ENCODE measurements at regions not wholly inside any gene's neighbourhood (a gene's known extent, or its start where the extent isn't known, plus 50 kb on each side); places are given as distances from the start of the nearest gene placed in this dataset.
"Not testable (repeated sequence)": the region's sequence is repeated elsewhere in the genome, so short reads cannot be mapped to it uniquely, and the experiment has no call there.

DNA sequence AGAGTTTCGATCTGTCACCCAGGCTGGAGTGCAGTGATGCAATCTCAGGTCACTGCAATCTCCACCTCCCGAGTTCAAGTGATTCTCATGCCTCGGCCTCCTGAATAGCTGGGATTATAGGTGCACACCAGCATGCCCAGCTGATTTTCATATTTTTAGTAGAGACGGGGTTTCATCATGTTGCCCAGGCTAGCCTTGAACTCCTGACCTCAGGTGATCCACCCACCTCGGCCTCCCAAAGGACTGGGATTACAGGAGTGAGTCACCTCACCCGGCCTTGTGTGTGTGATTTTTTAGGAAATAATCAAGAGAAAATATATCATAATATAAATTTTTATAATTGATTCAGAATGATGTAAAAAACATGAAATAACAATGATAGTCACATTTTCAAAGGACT is 1231.4 kb downstream of the GALC start:
- no peak overlapping the region for H3K27ac ChIP-seq
- TF ChIP-seq, protein P1, sequence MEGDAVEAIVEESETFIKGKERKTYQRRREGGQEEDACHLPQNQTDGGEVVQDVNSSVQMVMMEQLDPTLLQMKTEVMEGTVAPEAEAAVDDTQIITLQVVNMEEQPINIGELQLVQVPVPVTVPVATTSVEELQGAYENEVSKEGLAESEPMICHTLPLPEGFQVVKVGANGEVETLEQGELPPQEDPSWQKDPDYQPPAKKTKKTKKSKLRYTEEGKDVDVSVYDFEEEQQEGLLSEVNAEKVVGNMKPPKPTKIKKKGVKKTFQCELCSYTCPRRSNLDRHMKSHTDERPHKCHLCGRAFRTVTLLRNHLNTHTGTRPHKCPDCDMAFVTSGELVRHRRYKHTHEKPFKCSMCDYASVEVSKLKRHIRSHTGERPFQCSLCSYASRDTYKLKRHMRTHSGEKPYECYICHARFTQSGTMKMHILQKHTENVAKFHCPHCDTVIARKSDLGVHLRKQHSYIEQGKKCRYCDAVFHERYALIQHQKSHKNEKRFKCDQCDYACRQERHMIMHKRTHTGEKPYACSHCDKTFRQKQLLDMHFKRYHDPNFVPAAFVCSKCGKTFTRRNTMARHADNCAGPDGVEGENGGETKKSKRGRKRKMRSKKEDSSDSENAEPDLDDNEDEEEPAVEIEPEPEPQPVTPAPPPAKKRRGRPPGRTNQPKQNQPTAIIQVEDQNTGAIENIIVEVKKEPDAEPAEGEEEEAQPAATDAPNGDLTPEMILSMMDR (conservative IDR thresholded peaks at IDR 0.05), result no peak
- TF ChIP-seq ZFX (IDR thresholded peaks at IDR 0.05), result no peak

DNA sequence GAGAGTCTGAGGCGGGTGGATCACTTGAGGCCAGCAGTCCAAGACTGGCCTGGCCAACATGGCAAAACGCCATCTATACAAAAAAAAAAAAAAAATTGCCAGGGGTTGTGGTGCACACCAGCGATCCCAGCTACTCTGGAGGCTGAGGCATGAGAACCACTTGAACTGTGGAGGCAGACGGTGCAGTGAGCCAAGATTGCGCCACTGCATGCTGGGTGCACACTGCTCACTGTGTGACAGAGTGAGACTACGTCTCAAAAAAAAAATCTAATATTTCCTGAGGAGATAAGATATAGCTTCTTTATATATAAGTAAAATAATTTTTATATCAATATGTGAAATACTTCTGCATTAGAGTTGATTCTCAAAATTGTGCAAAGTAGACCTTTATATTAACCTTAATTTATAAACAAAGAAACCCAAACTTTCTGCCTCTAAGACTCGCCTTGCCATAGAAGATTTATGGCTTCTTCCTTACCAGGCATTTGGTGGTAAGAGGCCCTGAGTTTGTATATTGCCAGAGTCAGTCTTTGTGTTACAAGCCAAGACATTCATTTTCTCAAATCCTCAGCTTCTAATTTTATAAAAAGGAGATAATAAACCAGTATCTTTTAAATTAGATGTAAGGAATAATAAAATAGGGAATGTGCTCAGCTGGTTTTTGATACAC is 1226.7 kb downstream of the FLRT2 start:
- H3K27ac ChIP-seq, result no peak overlapping the region
- no peak for TF ChIP-seq ZFX (IDR thresholded peaks at IDR 0.05)
- TF ChIP-seq, protein P1 (conservative IDR thresholded peaks at IDR 0.05), result no peak

DNA sequence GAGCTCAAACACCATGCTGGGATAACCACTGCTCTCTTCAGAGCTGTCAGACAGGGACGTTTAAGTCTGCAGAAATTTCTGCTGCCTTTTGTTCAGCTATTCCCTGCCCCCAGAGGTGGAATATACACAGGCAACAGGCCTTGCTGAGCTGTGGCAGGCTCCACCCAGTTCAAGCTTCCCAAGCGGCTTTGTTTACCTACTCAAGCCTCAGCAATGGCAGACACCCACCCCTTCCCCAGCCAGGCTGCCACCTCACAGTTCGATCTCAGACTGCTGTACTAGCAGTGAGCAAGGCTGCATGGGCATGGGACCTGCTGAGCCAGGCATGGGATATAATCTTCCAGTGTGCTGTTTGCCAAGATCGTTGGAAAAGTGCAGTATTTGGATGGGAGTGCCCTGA is 1220.5 kb downstream of the FLRT2 start:
- not testable (repeated sequence) for H3K27ac ChIP-seq

DNA sequence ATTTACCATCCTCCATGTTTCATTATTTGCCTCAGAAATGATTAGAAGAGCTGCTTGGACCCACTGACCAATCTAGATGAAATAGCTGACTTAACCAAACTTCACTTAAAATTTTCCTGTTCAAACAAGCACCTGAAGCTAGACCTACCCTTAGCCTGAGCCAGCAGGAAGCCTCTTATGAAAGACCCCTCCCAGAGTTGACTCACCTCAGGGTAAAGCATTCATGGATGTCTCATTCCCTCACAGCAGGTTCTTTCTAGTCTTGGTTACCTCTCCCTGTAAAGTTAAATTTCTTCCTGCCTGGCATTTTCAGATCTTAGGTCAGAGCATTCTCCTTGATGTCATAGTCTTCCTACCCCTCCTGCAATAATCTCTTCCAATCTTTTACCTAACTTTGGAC is 1209.8 kb downstream of the FLRT2 start:
- H3K27ac ChIP-seq, result no peak overlapping the region
- no peak for TF ChIP-seq ZFX (IDR thresholded peaks at IDR 0.05)
- TF ChIP-seq, protein P1 (conservative IDR thresholded peaks at IDR 0.05), result no peak

DNA sequence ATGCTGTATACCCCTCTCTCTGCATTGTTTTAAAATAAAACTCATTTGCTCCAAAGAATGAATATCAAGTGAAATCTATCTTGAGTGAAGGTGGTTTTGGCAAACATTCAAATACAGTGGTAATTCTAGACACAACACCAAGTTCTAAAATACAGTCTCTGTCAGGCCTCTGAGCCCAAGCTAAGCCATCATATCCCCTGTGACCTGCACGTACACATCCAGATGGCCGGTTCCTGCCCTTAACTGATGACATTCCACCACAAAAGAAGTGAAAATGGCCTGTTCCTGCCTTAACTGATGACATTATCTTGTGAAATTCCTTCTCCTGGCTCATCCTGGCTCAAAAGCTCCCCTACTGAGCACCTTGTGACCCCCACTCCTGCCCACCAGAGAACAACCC is 1201.5 kb downstream of the FLRT2 start:
- not testable (repeated sequence) for H3K27ac ChIP-seq

DNA sequence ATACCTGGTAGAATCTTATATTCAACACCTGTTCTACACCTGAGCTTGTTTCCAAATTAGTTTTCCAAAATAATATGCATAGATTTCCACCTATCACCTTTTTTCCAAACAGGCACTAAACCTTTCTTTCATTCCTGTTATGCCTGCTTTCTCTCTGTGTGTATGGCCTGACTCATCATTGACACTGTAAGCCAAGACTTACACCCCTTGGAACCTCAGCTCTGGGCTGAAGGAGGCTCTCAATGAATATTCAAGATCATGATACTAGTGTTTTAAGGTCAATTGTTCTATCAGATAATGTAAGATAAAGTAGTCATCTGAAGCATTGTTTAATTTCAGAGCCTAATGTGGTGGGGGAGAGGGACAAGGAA is 1193.3 kb downstream of the FLRT2 start:
- TF ChIP-seq, protein P1 (conservative IDR thresholded peaks at IDR 0.05), result no peak
- no peak for TF ChIP-seq ZFX (IDR thresholded peaks at IDR 0.05)
- no peak overlapping the region for H3K27ac ChIP-seq

DNA sequence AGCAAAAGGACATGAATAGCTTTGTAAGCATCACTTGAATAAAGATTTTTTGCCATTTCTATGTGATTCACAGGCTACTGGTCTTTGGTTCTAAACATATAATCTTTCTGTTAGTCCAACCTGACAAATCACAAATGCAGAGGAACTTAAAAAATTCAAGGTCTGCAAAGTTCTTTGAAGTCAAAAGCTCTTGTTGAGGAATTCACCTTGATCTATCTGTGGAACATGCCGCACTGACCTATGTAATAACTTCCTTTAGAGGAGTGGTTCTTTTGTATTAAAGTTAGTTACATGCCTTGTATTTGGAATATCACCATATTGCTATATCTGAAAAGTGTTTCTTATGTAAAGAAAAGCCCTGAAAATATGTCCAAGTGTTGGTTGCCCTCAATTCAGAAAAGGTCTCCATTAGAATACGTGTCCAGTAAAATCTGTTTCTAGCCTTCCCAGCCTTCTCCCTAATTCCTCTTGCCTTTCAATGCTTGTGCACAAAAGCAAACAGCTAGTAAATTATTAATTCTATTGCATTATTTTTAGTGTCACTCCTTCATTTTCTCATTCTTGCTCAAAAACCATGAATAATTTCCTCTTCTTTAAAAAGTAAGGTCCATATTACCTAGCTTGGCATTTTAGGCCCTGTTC is 1192.8 kb downstream of the FLRT2 start:
- TF ChIP-seq, protein P1 (conservative IDR thresholded peaks at IDR 0.05), result no peak
- no peak for TF ChIP-seq ZFX (IDR thresholded peaks at IDR 0.05)
- H3K27ac ChIP-seq, result no peak overlapping the region

DNA sequence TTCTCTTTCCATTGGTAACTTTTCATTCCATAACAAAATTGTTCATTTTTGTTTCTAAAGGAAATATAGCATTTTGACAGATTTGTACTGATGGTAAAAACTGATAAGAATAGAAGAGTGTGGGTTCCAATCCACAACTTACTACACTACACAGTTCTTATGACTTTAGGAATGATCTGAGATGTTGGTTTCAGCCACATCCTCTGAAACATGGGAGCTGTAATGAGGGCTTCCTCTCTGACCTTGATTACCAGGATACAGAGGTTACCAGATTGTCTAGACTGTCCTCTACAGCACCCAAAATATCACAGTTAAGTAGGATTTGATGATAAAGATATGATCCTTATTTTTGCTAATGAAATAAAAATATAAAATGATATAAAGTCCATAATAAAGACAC is 1184.6 kb downstream of the FLRT2 start:
- TF ChIP-seq, protein P1 (conservative IDR thresholded peaks at IDR 0.05), result no peak
- no peak for TF ChIP-seq ZFX (IDR thresholded peaks at IDR 0.05)
- no peak overlapping the region for H3K27ac ChIP-seq

Measured in C4-2B (cell line).